Ishikawa (cell line): ENCODE measurements at regions not wholly inside any gene's neighbourhood (a gene's known extent, or its start where the extent isn't known, plus 50 kb on each side); places are given as distances from the start of the nearest gene placed in this dataset.

Experiments
- CEBPB ChIP-seq: IDR thresholded peaks from 2 replicates; pipeline ENCODE4 v1.6.1; 2012
- CREB1 ChIP-seq: IDR thresholded peaks from 2 replicates; pipeline ENCODE4 v1.6.1; 2012; ENCODE audit warnings: low read depth
- EGR1 ChIP-seq: IDR thresholded peaks from 2 replicates; pipeline ENCODE4 v1.6.1; 2012
- EP300 ChIP-seq: IDR thresholded peaks from 2 replicates; pipeline ENCODE4 v1.6.1; 2012; ENCODE audit warnings: borderline replicate concordance
- FOXM1 ChIP-seq: IDR thresholded peaks from 2 replicates; pipeline ENCODE4 v1.6.1; 2012; ENCODE audit warnings: low read depth, borderline replicate concordance
- NFIC ChIP-seq: IDR thresholded peaks from 2 replicates; pipeline ENCODE4 v1.6.1; 2012
- RAD21 ChIP-seq: IDR thresholded peaks from 2 replicates; pipeline ENCODE4 v1.6.1; 2012; ENCODE audit warnings: low read depth
- TAF1 ChIP-seq: IDR thresholded peaks from 2 replicates; pipeline ENCODE4 v1.6.1; 2012; ENCODE audit warnings: low read depth, mild to moderate bottlenecking
- TCF12 ChIP-seq: IDR thresholded peaks from 2 replicates; pipeline ENCODE4 v1.6.1; 2012; ENCODE audit warnings: low read depth
- TEAD4 ChIP-seq: IDR thresholded peaks from 2 replicates; pipeline ENCODE4 v1.6.1; 2012
- USF1 ChIP-seq: IDR thresholded peaks from 2 replicates; pipeline ENCODE4 v1.6.1; 2012
- YY1 ChIP-seq: IDR thresholded peaks from 2 replicates; pipeline ENCODE4 v1.6.1; 2012; ENCODE audit warnings: low read depth
- ZBTB7A ChIP-seq: IDR thresholded peaks from 2 replicates; pipeline ENCODE4 v1.6.1; 2012; ENCODE audit warnings: low read depth
- TF ChIP-seq, protein P1 (sequence below): IDR thresholded peaks from 2 replicates; pipeline ENCODE4 v1.6.1; 2012
- TF ChIP-seq, protein P2 (sequence below): IDR thresholded peaks from 2 replicates; pipeline ENCODE4 v1.6.1; 2012; ENCODE audit warnings: low read depth, mild to moderate bottlenecking

DNA sequence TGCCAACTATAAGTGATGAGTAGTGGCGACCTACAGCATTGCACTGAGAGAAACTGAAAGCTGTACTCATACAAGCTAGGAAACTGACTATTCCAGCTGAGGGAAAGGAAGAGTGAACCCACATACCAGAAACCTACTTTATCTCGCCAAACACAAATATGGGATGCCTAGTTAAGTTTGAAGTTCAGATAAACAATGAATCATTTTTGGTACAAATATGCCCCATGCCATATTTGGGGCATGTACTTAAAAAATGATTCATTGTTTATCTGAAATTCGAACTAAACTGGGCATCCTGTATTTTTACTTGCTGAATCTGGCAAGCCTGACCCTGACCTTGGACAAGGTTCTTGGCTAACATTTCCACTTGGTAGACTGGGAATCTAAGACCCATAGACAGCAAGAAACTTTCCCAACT, 527.8 kb upstream of the PSMD7 start:
- TF ChIP-seq NFIC (no peak), TAF1 (no peak), TCF12 (no peak), YY1 (no peak), RAD21 (no peak), CREB1 (no peak), ZBTB7A (no peak), TEAD4 (no peak), FOXM1 (no peak)
- TF ChIP-seq, protein P1, sequence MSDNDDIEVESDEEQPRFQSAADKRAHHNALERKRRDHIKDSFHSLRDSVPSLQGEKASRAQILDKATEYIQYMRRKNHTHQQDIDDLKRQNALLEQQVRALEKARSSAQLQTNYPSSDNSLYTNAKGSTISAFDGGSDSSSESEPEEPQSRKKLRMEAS = no peak
- TF ChIP-seq, protein P2, sequence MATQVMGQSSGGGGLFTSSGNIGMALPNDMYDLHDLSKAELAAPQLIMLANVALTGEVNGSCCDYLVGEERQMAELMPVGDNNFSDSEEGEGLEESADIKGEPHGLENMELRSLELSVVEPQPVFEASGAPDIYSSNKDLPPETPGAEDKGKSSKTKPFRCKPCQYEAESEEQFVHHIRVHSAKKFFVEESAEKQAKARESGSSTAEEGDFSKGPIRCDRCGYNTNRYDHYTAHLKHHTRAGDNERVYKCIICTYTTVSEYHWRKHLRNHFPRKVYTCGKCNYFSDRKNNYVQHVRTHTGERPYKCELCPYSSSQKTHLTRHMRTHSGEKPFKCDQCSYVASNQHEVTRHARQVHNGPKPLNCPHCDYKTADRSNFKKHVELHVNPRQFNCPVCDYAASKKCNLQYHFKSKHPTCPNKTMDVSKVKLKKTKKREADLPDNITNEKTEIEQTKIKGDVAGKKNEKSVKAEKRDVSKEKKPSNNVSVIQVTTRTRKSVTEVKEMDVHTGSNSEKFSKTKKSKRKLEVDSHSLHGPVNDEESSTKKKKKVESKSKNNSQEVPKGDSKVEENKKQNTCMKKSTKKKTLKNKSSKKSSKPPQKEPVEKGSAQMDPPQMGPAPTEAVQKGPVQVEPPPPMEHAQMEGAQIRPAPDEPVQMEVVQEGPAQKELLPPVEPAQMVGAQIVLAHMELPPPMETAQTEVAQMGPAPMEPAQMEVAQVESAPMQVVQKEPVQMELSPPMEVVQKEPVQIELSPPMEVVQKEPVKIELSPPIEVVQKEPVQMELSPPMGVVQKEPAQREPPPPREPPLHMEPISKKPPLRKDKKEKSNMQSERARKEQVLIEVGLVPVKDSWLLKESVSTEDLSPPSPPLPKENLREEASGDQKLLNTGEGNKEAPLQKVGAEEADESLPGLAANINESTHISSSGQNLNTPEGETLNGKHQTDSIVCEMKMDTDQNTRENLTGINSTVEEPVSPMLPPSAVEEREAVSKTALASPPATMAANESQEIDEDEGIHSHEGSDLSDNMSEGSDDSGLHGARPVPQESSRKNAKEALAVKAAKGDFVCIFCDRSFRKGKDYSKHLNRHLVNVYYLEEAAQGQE = no peak

GRCh38 chr16:73764321-73764720, 532.3 kb upstream of the PSMD7 start:
- TF ChIP-seq CREB1 (no peak), RAD21 (no peak), CEBPB (no peak), NFIC (no peak), YY1 (no peak), USF1 (no peak), TAF1 (no peak), EGR1 (no peak), ZBTB7A (no peak), TCF12 (no peak), EP300 (no peak), FOXM1 (no peak), TEAD4 (no peak)
- TF ChIP-seq, protein P1 = no peak
- TF ChIP-seq, protein P2 = no peak

- no peak for TF ChIP-seq RAD21
- no peak for TF ChIP-seq YY1
- TF ChIP-seq TCF12 = no peak
- TF ChIP-seq, protein P2 = no peak
- no peak for TF ChIP-seq USF1
- no peak for TF ChIP-seq CREB1
- no peak for TF ChIP-seq EGR1
- no peak for TF ChIP-seq TEAD4
- no peak for TF ChIP-seq EP300
Measured at GRCh38 chr16:73756289-73757178, 540.1 kb upstream of the PSMD7 start.

DNA sequence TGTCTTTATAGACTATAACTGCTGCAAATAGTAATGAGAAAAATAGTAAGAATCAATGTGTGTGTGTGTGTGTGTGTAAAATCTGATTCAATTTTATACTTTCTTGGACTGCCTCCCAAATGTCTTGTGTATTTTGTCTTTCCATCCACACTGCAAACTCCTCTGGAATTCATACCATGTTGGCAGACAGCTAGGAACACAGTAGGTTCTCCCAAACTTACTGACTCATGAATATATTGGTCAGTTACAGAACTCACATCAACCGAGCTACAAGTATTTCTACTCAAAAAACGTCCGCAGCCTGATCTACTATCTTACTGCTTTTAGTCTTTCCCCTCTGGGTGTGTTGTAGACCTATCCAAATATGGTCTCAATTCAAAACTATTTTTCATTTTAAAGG, 542.7 kb upstream of the PSMD7 start:
- no peak for TF ChIP-seq EP300
- TF ChIP-seq TAF1 = no peak
- TF ChIP-seq TEAD4 = no peak
- no peak for TF ChIP-seq ZBTB7A
- TF ChIP-seq NFIC = no peak
- no peak for TF ChIP-seq TCF12
- no peak for TF ChIP-seq USF1
- TF ChIP-seq YY1 = no peak
- no peak for TF ChIP-seq FOXM1
- TF ChIP-seq, protein P2 = no peak
- no peak for TF ChIP-seq EGR1
- no peak for TF ChIP-seq CREB1
- TF ChIP-seq, protein P1 = no peak
- no peak for TF ChIP-seq RAD21
- TF ChIP-seq CEBPB = no peak
